GM12874 (cell line): ENCODE measurements at regions not wholly inside any gene's neighbourhood (a gene's known extent, or its start where the extent isn't known, plus 50 kb on each side); places are given as distances from the start of the nearest gene placed in this dataset.

Experiments
- CTCF ChIP-seq: IDR thresholded peaks from 2 replicates; pipeline ENCODE4 v1.5.1; 2011; ENCODE audit warnings: low read depth, mild to moderate bottlenecking, control low read depth, low read length, moderate library complexity; ENCODE audit not compliant: insufficient read depth

GRCh38 chr14:38705220-38705619 is 397.8 kb downstream of the SEC23A start:
- no peak for TF ChIP-seq CTCF

DNA sequence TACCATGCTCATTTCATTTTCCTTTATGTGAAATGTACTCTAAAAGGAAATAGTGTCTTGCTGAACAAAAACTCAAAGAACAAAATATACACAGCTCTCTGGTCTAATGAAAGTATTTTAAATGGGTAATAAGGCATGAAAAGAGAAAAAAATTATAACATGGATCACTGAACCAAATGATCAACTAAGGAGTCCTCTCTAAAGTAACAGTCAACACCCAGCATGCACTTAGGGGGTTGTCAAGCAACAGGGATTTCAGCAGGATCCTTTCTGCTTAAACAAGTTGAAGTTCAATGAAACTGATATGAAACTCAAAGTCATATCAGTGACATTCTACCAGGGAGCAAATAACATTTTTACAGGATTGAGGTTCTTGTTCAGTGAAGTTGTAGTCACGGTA is 398.8 kb downstream of the SEC23A start:
- no peak for TF ChIP-seq CTCF

DNA sequence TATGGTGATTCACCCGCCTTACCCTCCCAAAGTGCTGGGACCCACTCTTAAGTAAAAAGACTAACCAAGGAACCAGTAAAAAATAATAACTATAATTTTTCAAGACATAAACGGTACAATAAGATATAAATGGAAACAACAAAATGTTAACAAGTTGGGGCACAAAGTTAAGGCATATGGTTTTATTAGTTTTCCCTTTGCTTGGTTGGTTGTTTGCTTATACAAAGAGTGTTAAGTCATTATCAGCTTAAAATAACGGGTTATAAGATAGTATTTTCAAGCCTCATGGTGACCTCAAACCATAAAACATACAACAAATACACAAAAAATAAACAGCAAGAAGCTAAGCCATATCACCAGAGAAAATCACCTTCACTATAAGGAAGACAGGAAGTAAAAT is 406.1 kb downstream of the SEC23A start:
- no peak for TF ChIP-seq CTCF

DNA sequence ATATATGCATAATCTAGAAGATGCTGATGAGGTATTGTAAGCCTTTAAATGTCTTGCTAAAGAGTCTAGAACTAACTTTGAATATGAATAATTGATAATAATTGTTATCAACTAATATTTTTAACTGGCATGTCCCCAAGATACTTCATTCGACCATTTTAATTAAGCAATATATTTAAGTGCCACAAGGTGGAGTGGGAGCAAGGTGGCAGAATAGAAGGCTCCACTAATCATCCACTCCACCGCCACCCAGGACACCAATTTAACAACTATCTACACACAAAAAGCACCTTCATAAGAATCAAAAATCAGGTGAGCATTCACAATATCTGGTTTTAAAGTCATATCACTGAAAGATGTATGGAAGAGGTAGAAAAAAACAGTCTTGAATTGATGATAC is 409.6 kb downstream of the SEC23A start:
- TF ChIP-seq CTCF: no peak

- TF ChIP-seq CTCF: no peak
Measured at GRCh38 chr14:38669027-38669426, 413.1 kb upstream of the CLEC14A start.

DNA sequence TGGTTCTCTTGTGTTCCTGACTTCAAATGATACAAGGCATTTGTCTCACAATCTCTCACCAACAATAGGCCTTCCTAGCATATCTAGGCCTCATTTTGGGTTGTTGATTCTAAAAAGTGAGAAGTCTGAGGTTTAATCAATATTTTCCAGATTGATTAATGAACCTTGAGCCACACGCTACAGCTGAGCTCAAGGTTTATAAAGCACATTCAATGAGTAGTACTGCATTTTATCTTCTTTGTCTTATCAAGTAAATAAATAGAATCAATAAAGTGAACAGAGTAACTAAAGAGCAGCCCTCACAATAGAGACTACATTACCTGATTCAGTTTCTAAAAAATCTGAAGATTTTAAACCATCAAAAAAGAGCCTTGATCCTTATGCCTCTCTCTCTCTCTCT is 407.5 kb upstream of the CLEC14A start:
- TF ChIP-seq CTCF: no peak

- no peak for TF ChIP-seq CTCF
Measured at GRCh38 chr14:38662781-38663180, 406.9 kb upstream of the CLEC14A start.

GRCh38 chr14:38646391-38646790 is 390.5 kb upstream of the CLEC14A start:
- no peak for TF ChIP-seq CTCF
